ENCODE measurements at regions not wholly inside any gene's neighbourhood (a gene's known extent, or its start where the extent isn't known, plus 50 kb on each side); places are given as distances from the start of the nearest gene placed in this dataset.

GRCh38 chr1:36641776-36642175, 159.1 kb upstream of the CSF3R start:
- TF ChIP-seq ZNF8 (CRISPR knock-in tag; IDR thresholded peaks at IDR 0.05) (no peak), CREB5 (CRISPR knock-in tag; IDR thresholded peaks at IDR 0.05; ENCODE audit: low read depth) (no peak)
